HepG2 (cell line): ENCODE measurements at regions not wholly inside any gene's neighbourhood (a gene's known extent, or its start where the extent isn't known, plus 50 kb on each side); places are given as distances from the start of the nearest gene placed in this dataset.

Experiments used
- ATAC-seq: fragments of 200-7000 bp; cut with Tn5 transposase; 3 replicates; pipeline ENCODE4 v1.9.1; 2020; ENCODE audit warnings: mild to moderate bottlenecking, moderate library complexity
- BruUV-seq: library from RNA; stranded (reverse); fragments of 400-500 nt; replicated peaks from 2 replicates; lab custom pipeline; 2021; lab: Mats Ljungman, UMichigan
- CTCF ChIA-PET: fragments of 300-600 bp; formaldehyde crosslinking; extraction: SDS; loops from one replicate; lab custom pipeline; 2021; ENCODE audit warnings: low total read pairs, inconsistent platforms, low intra/inter-chr PET ratio; lab: Yijun Ruan, JAX
- POLR2A ChIA-PET: fragments of 350-600 bp; sonication (Branson Sonifier 250); formaldehyde crosslinking; loops from one replicate; lab custom pipeline; 2020; ENCODE audit warnings: antibody characterized with exemption, inconsistent platforms; lab: Yijun Ruan, JAX
- DNase-seq: peaks from one replicate; pipeline ENCODE4 v3.0.0-alpha.2; 2015; ENCODE audit warnings: low spot score
- FAIRE-seq: peaks from 3 replicates; lab custom pipeline; 2011; peaks lifted over from hg19 to GRCh38; lab: Jason Lieb, UNC
- H2AFZ ChIP-seq: one replicate; pipeline ENCODE4 v1.6.1; 2011; ENCODE audit warnings: low read length, inconsistent platforms
- H3K27ac ChIP-seq: fragments of 300-600 bp; 3 replicates; pipeline ENCODE4 v1.8.0; 2011; ENCODE audit warnings: mixed run types, mild to moderate bottlenecking, mixed read lengths, low read length, inconsistent platforms; ENCODE audit not compliant: insufficient read depth; ENCODE audit errors: extremely low read length
- H3K27me3 ChIP-seq, 2 experiments: fragments of 200-600 bp in 1 of 2; 2 replicates in 1 of 2; 3 replicates in 1 of 2; pipeline versions ENCODE4 v1.6.0 to v1.8.0; 2011; ENCODE audit warnings: low read length in 2 of 2, mild to moderate bottlenecking in 2 of 2, moderate library complexity in 2 of 2, inconsistent platforms in 1 of 2; ENCODE audit not compliant: insufficient read depth in 2 of 2, control insufficient read depth in 1 of 2
- H3K36me3 ChIP-seq, 2 experiments: fragments of 200-600 bp in 1 of 2; replicated peaks in 1 of 2; 2 replicates in 1 of 2; 3 replicates in 1 of 2; pipeline versions ENCODE4 v1.5.1 to v1.8.0; 2011; ENCODE audit warnings: low read length in 2 of 2, inconsistent platforms in 1 of 2; ENCODE audit not compliant: insufficient read depth in 2 of 2, control insufficient read depth in 1 of 2
- H3K4me1 ChIP-seq: 2 replicates; pipeline ENCODE4 v1.5.1; 2012; ENCODE audit warnings: low read length, inconsistent platforms; ENCODE audit not compliant: insufficient read depth
- H3K4me2 ChIP-seq: 2 replicates; pipeline ENCODE4 v1.6.0; 2011; ENCODE audit warnings: low read depth, low read length, inconsistent platforms
- H3K4me3 ChIP-seq, 3 experiments: fragments of 200-600 bp in 1 of 3; sonication (generic), shearing (Covaris generic) in 1 of 3; replicated peaks in 1 of 3; 2 replicates each; pipeline ENCODE4 v1.5.1; 2011 to 2016; ENCODE audit warnings: low read length in 3 of 3, inconsistent platforms in 2 of 3, low read depth in 2 of 3, mild to moderate bottlenecking in 2 of 3, control low read depth in 1 of 3, mixed read lengths in 1 of 3; ENCODE audit not compliant: insufficient read depth in 1 of 3
- H3K79me2 ChIP-seq: one replicate; pipeline ENCODE4 v1.6.1; 2011; ENCODE audit warnings: low read length, inconsistent platforms; ENCODE audit not compliant: insufficient read depth
- H3K9ac ChIP-seq: 2 replicates; pipeline ENCODE4 v1.6.0; 2011; ENCODE audit warnings: mild to moderate bottlenecking, low read depth, low read length, inconsistent platforms; ENCODE audit not compliant: insufficient read depth
- H3K9me3 ChIP-seq: 2 replicates; pipeline ENCODE4 v1.5.1; 2012; ENCODE audit warnings: mild to moderate bottlenecking, low read length
- H4K20me1 ChIP-seq: 2 replicates; pipeline ENCODE4 v1.6.0; 2011; ENCODE audit warnings: inconsistent platforms, mild to moderate bottlenecking, low read length, moderate library complexity; ENCODE audit not compliant: insufficient read depth
- ATF4 ChIP-seq, 2 experiments: fragments of 450-650 bp in 1 of 2; sonication (generic) in 1 of 2; formaldehyde crosslinking; IDR thresholded peaks; 2 replicates each; pipeline versions ENCODE4 v1.5.0 to v1.8.0; 2020 to 2022; ENCODE audit warnings: mild to moderate bottlenecking in 1 of 2, missing genetic modification reagents in 1 of 2
- CBX2 ChIP-seq, 2 experiments: fragments of 200-600 bp in 1 of 2; sonication (generic); formaldehyde crosslinking in 1 of 2; IDR thresholded peaks; 2 replicates each; pipeline versions ENCODE4 v1.7.0 to v1.8.1; 2018 to 2022; ENCODE audit warnings: low read depth in 2 of 2, low read length in 1 of 2, mild to moderate bottlenecking in 1 of 2, missing genetic modification reagents in 1 of 2
- E2F2 ChIP-seq: sonication (generic); formaldehyde crosslinking; IDR thresholded peaks from 2 replicates; pipeline ENCODE4 v1.4.0; 2020; ENCODE audit warnings: missing genetic modification reagents, borderline replicate concordance
- SMAD1 ChIP-seq: sonication (generic); formaldehyde crosslinking; IDR thresholded peaks from 2 replicates; pipeline ENCODE4 v1.4.0; 2020; ENCODE audit warnings: missing genetic modification reagents, low read depth, mild to moderate bottlenecking, borderline replicate concordance
- SOX13 ChIP-seq, 3 experiments: fragments of 450-650 bp in 1 of 3; sonication (generic) in 1 of 3; formaldehyde crosslinking in 1 of 3; IDR thresholded peaks in 2 of 3; conservative IDR thresholded peaks in 1 of 3; 2 replicates each; pipeline versions ENCODE4 v1.5.0 to v1.6.1; 2016 to 2020; ENCODE audit warnings: antibody characterized with exemption in 1 of 3, mild to moderate bottlenecking in 1 of 3, missing compliant biosample characterization in 1 of 3, missing genetic modification reagents in 1 of 3, moderate library complexity in 1 of 3
- SP1 ChIP-seq, 2 experiments: fragments of 450-650 bp in 1 of 2; sonication (generic) in 1 of 2; formaldehyde crosslinking in 1 of 2; IDR thresholded peaks; 2 replicates each; pipeline versions ENCODE4 v1.4.0 to v1.6.1; 2016 to 2020; ENCODE audit warnings: missing genetic modification reagents in 1 of 2
- ZFP41 ChIP-seq: sonication (generic); formaldehyde crosslinking; IDR thresholded peaks from 2 replicates; pipeline ENCODE4 v1.4.0; 2020; ENCODE audit warnings: mild to moderate bottlenecking, missing genetic modification reagents, borderline replicate concordance
- ZNF567 ChIP-seq: sonication (generic); formaldehyde crosslinking; IDR thresholded peaks from 2 replicates; pipeline ENCODE4 v1.8.1; 2023; ENCODE audit warnings: mild to moderate bottlenecking, missing genetic modification reagents, borderline replicate concordance
- WGBS: methylation state at CpG from one replicate; pipeline ENCODE4 v1.1.6; 2017; ENCODE audit warnings: low lambda C conversion rate; 5-methylcytosine and 5-hydroxymethylcytosine counted together
- in situ Hi-C: cut with HindIII; loops from 2 replicates; pipeline ENCODE4 v1.10.0; 2017; ENCODE audit warnings: low pct_unique_long_range_greater_than_20kb; ENCODE audit not compliant: extremely low pct_ligation_motif_present
- intact Hi-C: fragments of 100-400 bp; cut with micrococcal nuclease; formaldehyde crosslinking; loops from one replicate; pipeline ENCODE4 v1.10.0; 2022; ENCODE audit not compliant: unreplicated experiment

- TF ChIP-seq SP1 (IDR thresholded peaks at IDR 0.05) (no peak), SP1 (CRISPR knock-in tag; IDR thresholded peaks at IDR 0.05) (no peak), SOX13 (IDR thresholded peaks at IDR 0.05) (no peak), SOX13 (CRISPR knock-in tag; conservative IDR thresholded peaks at IDR 0.05 in 1 of 2, IDR thresholded peaks at IDR 0.05 in 1 of 2) (no peak), E2F2 (CRISPR knock-in tag) (no peak), SMAD1 (CRISPR knock-in tag) (no peak), ATF4 (CRISPR knock-in tag; IDR thresholded peaks at IDR 0.05) (no peak)
- TF ChIP-seq, all 625 proteins: peak for 0
These were observed 479.9 kb upstream of the NOVA1 start (continued) for GRCh38 chr14:27077710-27078109.

- no peak for FAIRE-seq
- H3K9ac ChIP-seq = no peak overlapping the region
- BruUV-seq = no TSS peak
- POLR2A ChIA-PET = no interaction called here
- WGBS = 26% methylated on average over 4 of the region's 4 CpGs
- TF ChIP-seq ZFP41 = no peak
- no peak for TF ChIP-seq CBX2 (IDR thresholded peaks at IDR 0.05; ENCODE audit: low read depth, low read length)
- TF ChIP-seq CBX2 (CRISPR knock-in tag; IDR thresholded peaks at IDR 0.05; ENCODE audit: low read depth) = no peak
- TF ChIP-seq ZNF567 (CRISPR knock-in tag) = no peak
- TF ChIP-seq, all 625 proteins: peak for 0
- H3K4me1 ChIP-seq = no peaks in the 10 kb centered on the region
- peaks cover 96% of the 10 kb centered on the region for H3K9me3 ChIP-seq
- no peak overlapping the region for H3K4me3 ChIP-seq
- H3K27ac ChIP-seq = no peak overlapping the region
- no peaks in the 10 kb centered on the region for H4K20me1 ChIP-seq
- H3K79me2 ChIP-seq = no peaks in the 10 kb centered on the region
- no peaks in the 10 kb centered on the region for H3K27me3 ChIP-seq
- no peak for DNase-seq
- no peak for ATAC-seq
- H3K4me2 ChIP-seq = no peak overlapping the region
- no peaks in the 10 kb centered on the region for H3K36me3 ChIP-seq
- H2AFZ ChIP-seq = no peak overlapping the region
- in situ Hi-C loops (no loop called here), intact Hi-C loops (no loop called here)
- CTCF ChIA-PET = no interaction called here
These were observed 480.4 kb upstream of the NOVA1 start for GRCh38 chr14:27078191-27078590.
